ENCODE measurements at regions not wholly inside any gene's neighbourhood (a gene's known extent, or its start where the extent isn't known, plus 50 kb on each side); places are given as distances from the start of the nearest gene placed in this dataset.

DNA sequence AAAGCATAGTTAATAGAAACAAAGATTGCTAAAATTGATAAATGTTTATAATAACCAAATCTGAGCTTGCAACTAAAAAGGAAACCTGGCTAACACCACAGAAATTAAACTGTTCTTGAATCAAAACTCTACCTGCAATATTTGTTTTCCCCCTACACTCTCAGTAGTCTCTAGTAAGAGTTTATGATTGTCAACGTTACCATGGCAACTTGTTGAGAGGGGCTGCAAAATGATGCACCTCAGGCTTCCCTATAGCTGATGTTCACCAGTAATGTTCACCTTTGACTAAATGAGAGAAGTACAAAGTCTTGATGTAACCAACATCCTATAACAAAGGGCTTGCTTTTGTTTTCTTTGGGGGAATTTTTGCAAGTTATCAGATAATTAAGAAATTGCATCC lies 101.1 kb upstream of the FHIT start:
- Histone ChIP-seq H3K27ac (ENCODE audit: low read depth, low read length, poor library complexity, severe bottlenecking) (no peak overlapping the region), H2AFZ (ENCODE audit: low read length) (no peak overlapping the region), H3K36me3 (ENCODE audit: insufficient read depth, low read length) (no peaks in the 10 kb centered on the region), H3K9me2 (ENCODE audit: insufficient read depth, low read length) (no peaks in the 10 kb centered on the region), H3K79me2 (ENCODE audit: insufficient read depth, low read depth, low read length) (no peaks in the 10 kb centered on the region), H3K9me3 (ENCODE audit: low read length) (no peaks in the 10 kb centered on the region), H3K4me3 (ENCODE audit: low read depth, low read length, poor library complexity, severe bottlenecking) (no peak overlapping the region), H3K4me1 (ENCODE audit: insufficient read depth, low read length, poor library complexity, severe bottlenecking) (no peaks in the 10 kb centered on the region), H3K4me2 (ENCODE audit: low read length) (no peak overlapping the region), H4K20me1 (ENCODE audit: insufficient read depth, low read length) (no peaks in the 10 kb centered on the region)
- ChIA-PET CTCF (ENCODE audit: unreplicated experiment) (no interaction called here), POLR2A (no interaction called here)
- intact Hi-C loops (cut with micrococcal nuclease; ENCODE audit: unreplicated experiment) = no loop called here
- no TSS peak for BruUV-seq (replicated peaks)
- no peak for DNase-seq (ENCODE audit: low spot score)
- TF ChIP-seq EZH2phosphoT487 (IDR thresholded peaks at IDR 0.05; ENCODE audit: borderline replicate concordance, low read depth, low read length) = no peak
- TF ChIP-seq, protein P1, sequence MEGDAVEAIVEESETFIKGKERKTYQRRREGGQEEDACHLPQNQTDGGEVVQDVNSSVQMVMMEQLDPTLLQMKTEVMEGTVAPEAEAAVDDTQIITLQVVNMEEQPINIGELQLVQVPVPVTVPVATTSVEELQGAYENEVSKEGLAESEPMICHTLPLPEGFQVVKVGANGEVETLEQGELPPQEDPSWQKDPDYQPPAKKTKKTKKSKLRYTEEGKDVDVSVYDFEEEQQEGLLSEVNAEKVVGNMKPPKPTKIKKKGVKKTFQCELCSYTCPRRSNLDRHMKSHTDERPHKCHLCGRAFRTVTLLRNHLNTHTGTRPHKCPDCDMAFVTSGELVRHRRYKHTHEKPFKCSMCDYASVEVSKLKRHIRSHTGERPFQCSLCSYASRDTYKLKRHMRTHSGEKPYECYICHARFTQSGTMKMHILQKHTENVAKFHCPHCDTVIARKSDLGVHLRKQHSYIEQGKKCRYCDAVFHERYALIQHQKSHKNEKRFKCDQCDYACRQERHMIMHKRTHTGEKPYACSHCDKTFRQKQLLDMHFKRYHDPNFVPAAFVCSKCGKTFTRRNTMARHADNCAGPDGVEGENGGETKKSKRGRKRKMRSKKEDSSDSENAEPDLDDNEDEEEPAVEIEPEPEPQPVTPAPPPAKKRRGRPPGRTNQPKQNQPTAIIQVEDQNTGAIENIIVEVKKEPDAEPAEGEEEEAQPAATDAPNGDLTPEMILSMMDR (conservative IDR thresholded peaks at IDR 0.05; ENCODE audit: low read length) = no peak

DNA sequence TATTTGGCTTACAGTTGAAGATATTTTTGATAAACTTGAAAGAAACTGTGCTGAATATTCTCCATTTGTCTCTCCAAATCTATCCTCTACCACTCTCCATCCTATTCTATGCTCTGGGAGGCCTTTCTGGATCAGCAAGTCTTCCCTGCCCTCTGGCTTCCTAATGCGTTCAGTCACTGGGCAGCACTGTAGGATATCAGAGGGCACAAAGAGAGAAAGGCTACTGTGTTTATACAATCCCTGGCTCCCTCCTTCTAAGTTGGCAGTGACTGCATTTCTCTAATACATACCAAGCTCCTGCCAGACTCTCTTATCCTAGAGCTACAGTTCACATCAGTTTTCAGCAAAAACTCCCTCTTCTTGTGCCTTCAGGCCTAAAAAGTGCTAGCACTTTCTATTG lies 102.1 kb upstream of the FHIT start:
- Histone ChIP-seq H3K36me3 (ENCODE audit: insufficient read depth, low read length) (no peaks in the 10 kb centered on the region), H3K27ac (ENCODE audit: low read depth, low read length, poor library complexity, severe bottlenecking) (no peak overlapping the region), H2AFZ (ENCODE audit: low read length) (no peak overlapping the region), H4K20me1 (ENCODE audit: insufficient read depth, low read length) (no peaks in the 10 kb centered on the region), H3K9me2 (ENCODE audit: insufficient read depth, low read length) (no peaks in the 10 kb centered on the region), H3K4me1 (ENCODE audit: insufficient read depth, low read length, poor library complexity, severe bottlenecking) (no peaks in the 10 kb centered on the region), H3K79me2 (ENCODE audit: insufficient read depth, low read depth, low read length) (no peaks in the 10 kb centered on the region), H3K9me3 (ENCODE audit: low read length) (no peaks in the 10 kb centered on the region), H3K4me2 (ENCODE audit: low read length) (no peak overlapping the region), H3K4me3 (ENCODE audit: low read depth, low read length, poor library complexity, severe bottlenecking) (no peak overlapping the region)
- DNase-seq (ENCODE audit: low spot score) = no peak
- CTCF ChIA-PET (ENCODE audit: unreplicated experiment) = no interaction called here
- BruUV-seq (replicated peaks) = no TSS peak
- POLR2A ChIA-PET = no interaction called here
- no peak for TF ChIP-seq EZH2phosphoT487 (IDR thresholded peaks at IDR 0.05; ENCODE audit: borderline replicate concordance, low read depth, low read length)
- TF ChIP-seq, protein P1 (conservative IDR thresholded peaks at IDR 0.05; ENCODE audit: low read length) = no peak
- intact Hi-C loops (cut with micrococcal nuclease; ENCODE audit: unreplicated experiment) = no loop called here

DNA sequence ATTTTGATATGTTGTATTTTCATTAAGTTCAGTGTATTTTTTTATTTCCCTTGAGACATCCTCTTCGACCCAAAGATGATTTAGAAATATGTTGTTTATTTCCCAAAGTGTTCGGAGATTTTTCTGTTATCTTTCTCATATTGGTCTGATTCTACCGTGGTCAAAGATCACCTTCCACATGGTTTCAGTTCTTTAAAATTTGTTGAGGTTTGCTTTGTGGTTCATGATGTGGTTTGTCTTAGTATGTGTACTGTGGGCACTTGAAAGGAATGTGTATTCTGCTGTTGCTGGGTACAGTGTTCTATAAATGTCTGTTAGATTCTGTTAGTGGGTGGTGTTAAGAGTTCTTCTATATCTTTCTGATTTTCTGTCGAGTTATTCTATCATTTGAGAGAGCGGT lies 103.4 kb upstream of the FHIT start:
- CTCF ChIA-PET (ENCODE audit: unreplicated experiment) = no interaction called here
- Histone ChIP-seq H3K9me3 (ENCODE audit: low read length) (no peaks in the 10 kb centered on the region), H3K36me3 (ENCODE audit: insufficient read depth, low read length) (no peaks in the 10 kb centered on the region), H3K4me1 (ENCODE audit: insufficient read depth, low read length, poor library complexity, severe bottlenecking) (no peaks in the 10 kb centered on the region), H2AFZ (ENCODE audit: low read length) (no peak overlapping the region), H3K9me2 (ENCODE audit: insufficient read depth, low read length) (no peaks in the 10 kb centered on the region), H4K20me1 (ENCODE audit: insufficient read depth, low read length) (no peaks in the 10 kb centered on the region), H3K27ac (ENCODE audit: low read depth, low read length, poor library complexity, severe bottlenecking) (no peak overlapping the region), H3K79me2 (ENCODE audit: insufficient read depth, low read depth, low read length) (no peaks in the 10 kb centered on the region), H3K4me3 (ENCODE audit: low read depth, low read length, poor library complexity, severe bottlenecking) (no peak overlapping the region), H3K4me2 (ENCODE audit: low read length) (no peak overlapping the region)
- POLR2A ChIA-PET = no interaction called here
- DNase-seq (ENCODE audit: low spot score) = no peak
- no TSS peak for BruUV-seq (replicated peaks)
- TF ChIP-seq EZH2phosphoT487 (IDR thresholded peaks at IDR 0.05; ENCODE audit: borderline replicate concordance, low read depth, low read length) = no peak
- TF ChIP-seq, protein P1 (conservative IDR thresholded peaks at IDR 0.05; ENCODE audit: low read length) = no peak
- intact Hi-C loops (cut with micrococcal nuclease; ENCODE audit: unreplicated experiment) = no loop called here
